ENCODE measurements at regions not wholly inside any gene's neighbourhood (a gene's known extent, or its start where the extent isn't known, plus 50 kb on each side); places are given as distances from the start of the nearest gene placed in this dataset.

DNA sequence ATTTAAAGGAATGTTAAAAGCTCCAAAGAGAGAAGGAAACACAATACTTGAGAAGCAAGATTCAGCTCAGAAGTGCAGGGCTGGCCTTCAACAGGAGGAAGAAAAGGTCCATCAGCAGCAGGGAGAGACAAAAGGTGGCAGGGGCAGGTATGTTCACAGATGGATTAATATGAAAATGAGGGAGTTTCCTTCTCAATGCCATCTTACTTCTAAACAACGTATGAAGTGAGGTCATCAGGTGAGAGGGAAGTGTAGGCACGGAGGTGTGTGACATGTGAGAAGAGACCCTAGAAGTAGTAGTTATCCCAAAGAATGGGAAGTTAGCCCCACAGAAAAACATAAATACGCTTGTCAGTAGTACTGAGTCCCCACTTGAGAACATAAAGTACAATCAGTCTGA, 122.5 kb downstream of the CCER1 start:
- Histone ChIP-seq H3K4me3 (ENCODE audit: low read depth in 1 of 2, low read length in 2 of 2) (no peak overlapping the region), H3K9ac (ENCODE audit: low read depth in 1 of 2, low read length in 2 of 2) (no peak overlapping the region), H3K36me3 (ENCODE audit: control insufficient read depth in 1 of 2, insufficient read depth in 2 of 2, low read length in 2 of 2) (no peaks in the 10 kb centered on the region), H3K9me3 (ENCODE audit: control insufficient read depth in 1 of 2, low read length in 2 of 2) (no peaks in the 10 kb centered on the region), H3K27me3 (ENCODE audit: control insufficient read depth in 1 of 2, insufficient read depth in 2 of 2, low read length in 2 of 2) (no peaks in the 10 kb centered on the region), H3K27ac (ENCODE audit: low read depth, low read length) (no peak overlapping the region), H3K4me1 (ENCODE audit: control insufficient read depth in 1 of 2, insufficient read depth in 2 of 2, low read length in 2 of 2) (no peaks in the 10 kb centered on the region)

DNA sequence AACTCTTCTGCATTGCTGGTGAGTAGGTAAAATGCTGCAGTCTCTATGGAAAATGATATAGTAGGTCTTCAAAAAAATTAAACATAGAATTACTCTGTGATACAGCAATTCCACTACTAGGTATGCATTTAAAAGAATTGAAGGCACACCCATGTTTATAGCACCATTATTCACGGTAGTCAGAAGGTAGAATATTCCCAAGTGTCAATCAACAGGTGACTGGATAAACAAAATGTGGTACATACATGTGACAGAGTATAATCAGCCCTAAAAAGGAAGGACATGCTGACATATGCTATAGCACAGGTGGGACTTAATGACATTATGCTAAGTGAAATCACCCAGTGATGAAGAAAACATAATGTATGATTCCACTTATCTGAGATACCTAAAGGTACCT, 123.3 kb downstream of the CCER1 start:
- Histone ChIP-seq H3K27ac (ENCODE audit: low read depth, low read length) (no peak overlapping the region), H3K4me1 (ENCODE audit: control insufficient read depth in 1 of 2, insufficient read depth in 2 of 2, low read length in 2 of 2) (no peaks in the 10 kb centered on the region), H3K27me3 (ENCODE audit: control insufficient read depth in 1 of 2, insufficient read depth in 2 of 2, low read length in 2 of 2) (no peaks in the 10 kb centered on the region), H3K9me3 (ENCODE audit: control insufficient read depth in 1 of 2, low read length in 2 of 2) (no peaks in the 10 kb centered on the region), H3K4me3 (ENCODE audit: low read depth in 1 of 2, low read length in 2 of 2) (no peak overlapping the region), H3K9ac (ENCODE audit: low read depth in 1 of 2, low read length in 2 of 2) (no peak overlapping the region), H3K36me3 (ENCODE audit: control insufficient read depth in 1 of 2, insufficient read depth in 2 of 2, low read length in 2 of 2) (no peaks in the 10 kb centered on the region)

- no peaks in the 10 kb centered on the region for H3K36me3 ChIP-seq (ENCODE audit: control insufficient read depth in 1 of 2, insufficient read depth in 2 of 2, low read length in 2 of 2)
- H3K27me3 ChIP-seq (ENCODE audit: control insufficient read depth in 1 of 2, insufficient read depth in 2 of 2, low read length in 2 of 2), result no peaks in the 10 kb centered on the region
- no peak overlapping the region for H3K4me3 ChIP-seq (ENCODE audit: low read depth in 1 of 2, low read length in 2 of 2)
- no peak overlapping the region for H3K27ac ChIP-seq (ENCODE audit: low read depth, low read length)
- H3K9ac ChIP-seq (ENCODE audit: low read depth in 1 of 2, low read length in 2 of 2), result no peak overlapping the region
- H3K9me3 ChIP-seq (ENCODE audit: control insufficient read depth in 1 of 2, low read length in 2 of 2), result no peaks in the 10 kb centered on the region
- no peaks in the 10 kb centered on the region for H3K4me1 ChIP-seq (ENCODE audit: control insufficient read depth in 1 of 2, insufficient read depth in 2 of 2, low read length in 2 of 2)
Observed at GRCh38 chr12:90829044-90829443, 125.9 kb downstream of the CCER1 start.

DNA sequence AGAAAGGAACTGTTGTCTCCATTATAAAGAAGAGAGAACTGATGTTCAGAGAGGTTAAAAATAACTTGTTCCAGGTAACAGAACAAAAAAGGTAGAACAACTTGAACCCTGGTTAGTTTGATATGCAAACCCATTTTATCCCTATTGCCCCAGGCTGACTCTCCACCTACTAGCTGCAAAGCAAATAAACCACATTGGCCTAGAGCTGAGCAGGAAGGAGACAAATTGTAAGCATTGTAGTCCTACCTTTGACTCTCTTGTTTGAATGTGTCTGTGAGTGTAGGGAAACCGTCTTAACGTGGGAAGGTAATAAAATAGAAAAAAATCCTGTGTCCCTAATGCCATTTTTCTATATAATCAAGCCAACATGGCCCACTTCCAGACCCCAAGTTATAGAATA, 126.4 kb downstream of the CCER1 start:
- Histone ChIP-seq H3K9me3 (ENCODE audit: control insufficient read depth in 1 of 2, low read length in 2 of 2) (no peaks in the 10 kb centered on the region), H3K4me1 (ENCODE audit: control insufficient read depth in 1 of 2, insufficient read depth in 2 of 2, low read length in 2 of 2) (no peaks in the 10 kb centered on the region), H3K9ac (ENCODE audit: low read depth in 1 of 2, low read length in 2 of 2) (no peak overlapping the region), H3K36me3 (ENCODE audit: control insufficient read depth in 1 of 2, insufficient read depth in 2 of 2, low read length in 2 of 2) (no peaks in the 10 kb centered on the region), H3K27ac (ENCODE audit: low read depth, low read length) (no peak overlapping the region), H3K27me3 (ENCODE audit: control insufficient read depth in 1 of 2, insufficient read depth in 2 of 2, low read length in 2 of 2) (no peaks in the 10 kb centered on the region), H3K4me3 (ENCODE audit: low read depth in 1 of 2, low read length in 2 of 2) (no peak overlapping the region)

DNA sequence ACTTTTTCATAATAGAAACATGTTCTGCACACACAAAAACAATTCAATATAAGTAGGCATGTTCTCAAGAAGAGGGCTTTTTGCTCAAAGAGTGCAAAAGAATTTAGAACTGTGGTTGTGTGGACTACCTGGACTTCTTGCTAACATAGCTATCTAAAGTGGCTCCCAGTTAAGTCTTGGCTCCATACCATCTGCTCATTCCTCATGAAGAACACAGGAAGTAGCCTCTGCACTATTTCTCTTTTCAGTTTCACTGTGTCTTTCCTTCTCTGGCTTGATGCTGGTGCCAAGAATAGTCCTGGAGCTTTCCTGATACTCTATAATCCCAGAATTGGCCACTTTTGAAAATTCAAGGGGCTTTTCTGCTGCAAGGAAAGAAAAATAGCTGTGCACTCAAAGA, 127.4 kb downstream of the CCER1 start:
- Histone ChIP-seq H3K27ac (ENCODE audit: low read depth, low read length) (no peak overlapping the region), H3K4me1 (ENCODE audit: control insufficient read depth in 1 of 2, insufficient read depth in 2 of 2, low read length in 2 of 2) (no peaks in the 10 kb centered on the region), H3K27me3 (ENCODE audit: control insufficient read depth in 1 of 2, insufficient read depth in 2 of 2, low read length in 2 of 2) (no peaks in the 10 kb centered on the region), H3K9me3 (ENCODE audit: control insufficient read depth in 1 of 2, low read length in 2 of 2) (no peaks in the 10 kb centered on the region), H3K9ac (ENCODE audit: low read depth in 1 of 2, low read length in 2 of 2) (no peak overlapping the region), H3K36me3 (ENCODE audit: control insufficient read depth in 1 of 2, insufficient read depth in 2 of 2, low read length in 2 of 2) (no peaks in the 10 kb centered on the region), H3K4me3 (ENCODE audit: low read depth in 1 of 2, low read length in 2 of 2) (no peak overlapping the region)

DNA sequence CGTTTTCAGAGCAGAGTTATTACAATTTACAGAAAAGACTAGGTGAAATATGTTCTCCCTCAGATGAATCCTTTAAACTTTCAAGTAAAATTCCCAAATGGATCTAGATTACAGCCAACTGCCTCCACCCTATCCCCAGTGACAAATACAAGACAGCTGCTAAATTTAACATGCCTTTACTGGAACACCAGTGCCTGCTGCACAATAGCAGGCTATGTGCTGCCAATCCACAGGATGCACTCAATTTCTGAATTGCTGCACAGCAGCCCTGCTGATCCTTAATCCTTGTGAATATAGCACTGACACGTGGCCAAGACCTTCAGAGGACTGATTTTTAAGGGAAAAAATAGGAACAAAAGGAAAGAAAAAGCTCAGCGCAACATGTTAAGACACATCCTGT, 128.9 kb downstream of the CCER1 start:
- Histone ChIP-seq H3K27ac (ENCODE audit: low read depth, low read length) (no peak overlapping the region), H3K36me3 (ENCODE audit: control insufficient read depth in 1 of 2, insufficient read depth in 2 of 2, low read length in 2 of 2) (no peaks in the 10 kb centered on the region), H3K9ac (ENCODE audit: low read depth in 1 of 2, low read length in 2 of 2) (no peak overlapping the region), H3K9me3 (ENCODE audit: control insufficient read depth in 1 of 2, low read length in 2 of 2) (no peaks in the 10 kb centered on the region), H3K27me3 (ENCODE audit: control insufficient read depth in 1 of 2, insufficient read depth in 2 of 2, low read length in 2 of 2) (no peaks in the 10 kb centered on the region), H3K4me1 (ENCODE audit: control insufficient read depth in 1 of 2, insufficient read depth in 2 of 2, low read length in 2 of 2) (no peaks in the 10 kb centered on the region), H3K4me3 (ENCODE audit: low read depth in 1 of 2, low read length in 2 of 2) (no peak overlapping the region)

GRCh38 chr12:90823859-90824258, 131.1 kb downstream of the CCER1 start:
- Histone ChIP-seq H3K9me3 (ENCODE audit: control insufficient read depth in 1 of 2, low read length in 2 of 2) (no peaks in the 10 kb centered on the region), H3K36me3 (ENCODE audit: control insufficient read depth in 1 of 2, insufficient read depth in 2 of 2, low read length in 2 of 2) (no peaks in the 10 kb centered on the region), H3K9ac (ENCODE audit: low read depth in 1 of 2, low read length in 2 of 2) (no peak overlapping the region), H3K4me1 (ENCODE audit: control insufficient read depth in 1 of 2, insufficient read depth in 2 of 2, low read length in 2 of 2) (no peaks in the 10 kb centered on the region), H3K4me3 (ENCODE audit: low read depth in 1 of 2, low read length in 2 of 2) (no peak overlapping the region), H3K27ac (ENCODE audit: low read depth, low read length) (no peak overlapping the region), H3K27me3 (ENCODE audit: control insufficient read depth in 1 of 2, insufficient read depth in 2 of 2, low read length in 2 of 2) (no peaks in the 10 kb centered on the region)

DNA sequence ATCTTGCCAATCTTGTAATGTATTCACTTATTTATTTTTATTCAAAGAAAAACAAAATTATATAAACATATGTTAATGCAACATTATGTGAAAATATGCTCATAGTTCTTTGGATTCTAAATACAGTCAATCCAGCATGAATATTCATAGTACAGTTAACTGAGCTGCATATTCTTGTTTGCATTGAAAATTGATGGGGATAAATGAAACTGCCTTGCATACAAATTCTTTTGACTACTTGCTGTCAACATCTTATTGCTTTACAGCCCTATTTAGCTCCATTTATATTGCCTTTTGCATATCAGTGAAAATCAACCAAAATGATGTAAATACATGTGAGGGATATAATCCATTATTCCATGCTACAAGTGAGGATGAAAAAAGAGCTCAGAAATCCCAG, 135.3 kb downstream of the CCER1 start:
- Histone ChIP-seq H3K27me3 (ENCODE audit: control insufficient read depth in 1 of 2, insufficient read depth in 2 of 2, low read length in 2 of 2) (no peaks in the 10 kb centered on the region), H3K27ac (ENCODE audit: low read depth, low read length) (no peak overlapping the region), H3K4me1 (ENCODE audit: control insufficient read depth in 1 of 2, insufficient read depth in 2 of 2, low read length in 2 of 2) (no peaks in the 10 kb centered on the region), H3K4me3 (ENCODE audit: low read depth in 1 of 2, low read length in 2 of 2) (no peak overlapping the region), H3K36me3 (ENCODE audit: control insufficient read depth in 1 of 2, insufficient read depth in 2 of 2, low read length in 2 of 2) (no peaks in the 10 kb centered on the region), H3K9me3 (ENCODE audit: control insufficient read depth in 1 of 2, low read length in 2 of 2) (no peaks in the 10 kb centered on the region), H3K9ac (ENCODE audit: low read depth in 1 of 2, low read length in 2 of 2) (no peak overlapping the region)

DNA sequence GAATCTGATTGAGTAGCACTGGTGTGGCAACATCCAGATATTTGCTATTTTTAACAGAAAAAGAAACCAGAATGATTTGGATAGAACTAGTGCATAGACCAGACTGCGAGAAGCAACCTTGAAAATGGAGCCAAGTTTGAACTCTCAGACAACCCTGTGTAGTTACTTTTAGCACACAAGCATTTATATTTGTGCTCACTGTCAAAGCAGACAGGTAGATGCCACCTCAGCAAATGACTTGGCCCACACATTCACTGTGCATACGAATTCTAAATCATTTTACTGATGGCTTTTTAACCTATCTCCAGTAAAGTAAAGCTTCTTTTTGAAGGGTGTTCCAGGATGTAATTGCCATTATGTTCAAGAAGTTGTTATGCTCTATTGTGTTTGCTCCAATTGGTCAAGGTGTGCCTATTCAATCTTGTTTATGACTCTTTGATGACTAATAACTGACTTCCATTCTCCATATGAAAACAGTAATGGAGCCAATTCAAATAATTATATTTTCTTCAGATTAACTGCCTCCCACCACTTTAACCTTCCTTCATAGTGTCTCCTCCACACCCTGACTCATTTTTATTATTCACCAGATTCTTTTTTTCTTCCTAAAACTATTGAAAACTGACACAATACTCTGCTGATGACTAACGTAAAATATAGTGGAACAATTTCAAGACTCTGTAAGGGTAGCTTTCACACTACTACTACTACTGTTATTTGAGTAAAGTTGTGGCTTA, 138.5 kb downstream of the CCER1 start:
- H3K9me3 ChIP-seq (ENCODE audit: control insufficient read depth in 1 of 2, low read length in 2 of 2), result no peaks in the 10 kb centered on the region
- no peak overlapping the region for H3K4me3 ChIP-seq (ENCODE audit: low read depth in 1 of 2, low read length in 2 of 2)
- H3K9ac ChIP-seq (ENCODE audit: low read depth in 1 of 2, low read length in 2 of 2), result no peak overlapping the region
- no peaks in the 10 kb centered on the region for H3K27me3 ChIP-seq (ENCODE audit: control insufficient read depth in 1 of 2, insufficient read depth in 2 of 2, low read length in 2 of 2)
- H3K27ac ChIP-seq (ENCODE audit: low read depth, low read length), result no peak overlapping the region
- no peaks in the 10 kb centered on the region for H3K4me1 ChIP-seq (ENCODE audit: control insufficient read depth in 1 of 2, insufficient read depth in 2 of 2, low read length in 2 of 2)
- no peaks in the 10 kb centered on the region for H3K36me3 ChIP-seq (ENCODE audit: control insufficient read depth in 1 of 2, insufficient read depth in 2 of 2, low read length in 2 of 2)

DNA sequence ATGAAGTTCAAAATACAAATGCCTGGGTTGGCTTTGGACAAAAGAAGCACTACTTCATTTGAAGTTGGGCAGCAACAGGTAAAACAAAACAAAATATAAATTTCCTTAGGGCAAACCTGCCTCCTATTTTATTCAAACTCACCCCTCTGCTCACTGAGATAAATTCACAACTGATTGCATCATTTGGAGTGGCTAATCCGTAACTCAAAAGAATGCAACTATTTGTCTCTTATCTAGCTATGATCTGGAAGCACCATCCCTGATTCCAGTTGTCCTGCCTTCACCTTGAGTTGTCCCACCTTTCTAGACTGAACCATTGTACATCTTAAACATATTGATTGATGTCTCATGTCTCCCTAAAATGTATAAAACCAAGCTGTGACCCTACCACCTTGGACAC, 145.0 kb downstream of the CCER1 start:
- H3K27ac ChIP-seq (ENCODE audit: low read depth, low read length), result no peak overlapping the region
- no peaks in the 10 kb centered on the region for H3K27me3 ChIP-seq (ENCODE audit: control insufficient read depth in 1 of 2, insufficient read depth in 2 of 2, low read length in 2 of 2)
- H3K4me1 ChIP-seq (ENCODE audit: control insufficient read depth in 1 of 2, insufficient read depth in 2 of 2, low read length in 2 of 2), result no peaks in the 10 kb centered on the region
- H3K4me3 ChIP-seq (ENCODE audit: low read depth in 1 of 2, low read length in 2 of 2), result no peak overlapping the region
- no peak overlapping the region for H3K9ac ChIP-seq (ENCODE audit: low read depth in 1 of 2, low read length in 2 of 2)
- no peaks in the 10 kb centered on the region for H3K9me3 ChIP-seq (ENCODE audit: control insufficient read depth in 1 of 2, low read length in 2 of 2)
- H3K36me3 ChIP-seq (ENCODE audit: control insufficient read depth in 1 of 2, insufficient read depth in 2 of 2, low read length in 2 of 2), result no peaks in the 10 kb centered on the region

DNA sequence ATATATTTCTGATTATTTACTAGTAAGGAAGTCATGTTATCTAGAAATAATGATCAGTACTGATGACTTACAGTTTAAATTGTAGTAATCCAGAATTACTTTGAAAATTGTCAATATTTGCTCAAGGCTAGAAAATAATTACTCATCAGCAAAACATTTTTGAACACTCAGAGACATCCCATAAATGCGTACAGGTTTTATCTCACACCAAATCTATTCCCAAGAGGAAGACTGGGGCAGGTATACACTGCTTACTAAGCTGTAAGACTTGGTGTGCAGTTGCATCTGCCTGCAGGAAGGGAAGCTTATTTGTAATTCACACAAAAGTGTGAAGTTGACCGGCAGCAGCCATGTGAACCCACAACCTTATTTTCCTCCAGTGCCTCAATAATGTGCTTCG, 146.4 kb downstream of the CCER1 start:
- H3K4me1 ChIP-seq (ENCODE audit: control insufficient read depth in 1 of 2, insufficient read depth in 2 of 2, low read length in 2 of 2), result no peaks in the 10 kb centered on the region
- no peaks in the 10 kb centered on the region for H3K9me3 ChIP-seq (ENCODE audit: control insufficient read depth in 1 of 2, low read length in 2 of 2)
- no peaks in the 10 kb centered on the region for H3K27me3 ChIP-seq (ENCODE audit: control insufficient read depth in 1 of 2, insufficient read depth in 2 of 2, low read length in 2 of 2)
- no peak overlapping the region for H3K4me3 ChIP-seq (ENCODE audit: low read depth in 1 of 2, low read length in 2 of 2)
- no peak overlapping the region for H3K9ac ChIP-seq (ENCODE audit: low read depth in 1 of 2, low read length in 2 of 2)
- H3K36me3 ChIP-seq (ENCODE audit: control insufficient read depth in 1 of 2, insufficient read depth in 2 of 2, low read length in 2 of 2), result no peaks in the 10 kb centered on the region
- H3K27ac ChIP-seq (ENCODE audit: low read depth, low read length), result no peak overlapping the region

Data from duodenal mucosa (tissue), 2 donors.